Testis (tissue), 2 donors: ENCODE measurements at regions not wholly inside any gene's neighbourhood (a gene's known extent, or its start where the extent isn't known, plus 50 kb on each side); places are given as distances from the start of the nearest gene placed in this dataset.

Experiments used
- CTCF ChIP-seq, 3 experiments: fragments of 450-650 bp in 2 of 3; fragments of 200-600 bp in 1 of 3; sonication (generic) in 1 of 3; IDR thresholded peaks; one replicate each; pipeline ENCODE4 v1.5.1; 2016 to 2019; ENCODE audit warnings: antibody characterized with exemption in 3 of 3, mild to moderate bottlenecking in 2 of 3, moderate library complexity in 1 of 3
- POLR2A ChIP-seq: fragments of 450-650 bp; IDR thresholded peaks from one replicate; pipeline ENCODE4 v1.6.1; 2017; ENCODE audit warnings: antibody characterized with exemption, mild to moderate bottlenecking, moderate library complexity

- TF ChIP-seq CTCF (IDR thresholded peaks at IDR 0.05) (no peak), POLR2A (no peak)
Measured at GRCh38 chr2:122273785-122274419, 518.5 kb downstream of the TSN start.
